CMK (cell line): ENCODE measurements at regions not wholly inside any gene's neighbourhood (a gene's known extent, or its start where the extent isn't known, plus 50 kb on each side); places are given as distances from the start of the nearest gene placed in this dataset.

ENCODE experiments used
- DNase-seq: peaks from one replicate; pipeline ENCODE4 v3.0.0-alpha.2; 2010; ENCODE audit warnings: low read depth

DNA sequence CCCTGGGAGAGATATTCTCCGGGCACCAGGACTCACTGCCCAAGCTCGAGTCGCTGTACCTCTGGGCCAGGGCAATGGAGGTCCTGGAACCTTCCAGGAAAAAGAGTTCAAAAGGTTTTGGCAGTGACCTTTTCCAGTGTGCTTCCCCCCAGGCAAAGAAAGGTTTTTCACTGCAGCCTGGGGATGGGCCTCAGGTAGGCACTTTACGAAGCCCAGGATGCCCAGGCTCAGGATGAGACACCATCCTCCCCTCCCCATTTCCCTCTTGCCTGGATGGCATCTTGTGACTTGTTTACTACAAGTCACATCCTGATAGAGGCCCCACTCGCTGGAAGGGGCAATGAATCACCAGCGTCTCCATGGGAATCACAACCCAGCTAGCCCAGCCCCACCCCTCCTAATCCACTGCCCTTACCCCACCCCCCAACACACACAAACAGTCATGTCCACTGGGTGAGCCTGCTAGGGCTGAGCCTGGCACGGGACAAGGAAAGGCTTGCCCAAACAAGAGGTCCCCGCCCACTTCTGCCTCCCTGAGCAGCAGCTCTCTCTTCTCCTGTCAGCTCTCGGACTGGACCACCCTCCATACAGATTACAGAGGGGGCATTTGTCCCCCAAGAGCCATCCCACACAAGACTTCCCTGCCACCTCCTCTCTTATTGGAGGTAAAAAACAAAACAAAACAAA, 93.8 kb upstream of the SMNDC1 start:
- DNase-seq = no peak

DNA sequence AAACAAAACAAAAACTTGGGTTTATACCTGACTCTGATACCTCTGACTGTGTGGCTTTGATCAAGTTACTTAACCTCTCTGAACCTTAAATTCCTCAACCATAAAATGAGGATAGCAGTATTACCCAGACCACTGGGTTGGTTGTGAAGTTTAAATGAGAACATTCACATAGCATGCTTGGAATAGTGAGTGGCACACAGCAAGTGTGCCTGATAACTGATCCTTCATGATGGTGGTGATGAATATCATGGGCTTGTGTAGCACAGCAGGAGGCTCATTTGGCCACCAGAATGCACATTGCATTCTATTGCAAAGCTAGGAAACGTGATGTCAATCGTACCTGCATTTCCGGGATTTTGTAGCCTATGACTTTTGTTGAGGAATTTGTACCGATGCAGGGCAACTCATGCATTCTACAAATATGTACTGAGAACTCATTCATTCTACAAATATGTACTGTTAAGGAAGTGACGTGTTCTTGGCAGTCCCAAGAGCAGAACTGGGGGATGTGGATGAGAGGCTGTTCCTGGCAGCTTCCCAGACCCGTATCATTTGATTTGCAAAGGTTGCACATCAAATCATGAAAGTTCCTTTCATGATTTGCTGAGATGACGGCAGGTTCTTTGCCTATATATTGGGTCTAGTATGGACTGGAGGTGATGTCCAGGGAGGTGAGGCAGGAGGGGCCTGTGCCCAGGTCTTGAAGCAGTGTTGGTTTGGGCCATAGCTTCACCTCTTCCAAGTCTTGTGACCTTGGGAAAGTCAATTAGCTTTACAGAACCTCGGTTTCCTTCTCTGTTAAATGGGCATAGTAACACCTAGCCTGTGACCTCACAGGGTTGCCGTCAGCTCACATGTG, 94.6 kb upstream of the SMNDC1 start:
- no peak for DNase-seq

- no peak for DNase-seq
Measured at GRCh38 chr10:110399965-110400933, 95.5 kb upstream of the SMNDC1 start.

- no peak for DNase-seq
Measured at GRCh38 chr10:110401401-110402076, 96.2 kb upstream of the DUSP5 start.

GRCh38 chr10:110402077-110402416, 95.7 kb upstream of the DUSP5 start:
- no peak for DNase-seq

GRCh38 chr10:110403593-110403992, 94.1 kb upstream of the DUSP5 start:
- no peak for DNase-seq

DNA sequence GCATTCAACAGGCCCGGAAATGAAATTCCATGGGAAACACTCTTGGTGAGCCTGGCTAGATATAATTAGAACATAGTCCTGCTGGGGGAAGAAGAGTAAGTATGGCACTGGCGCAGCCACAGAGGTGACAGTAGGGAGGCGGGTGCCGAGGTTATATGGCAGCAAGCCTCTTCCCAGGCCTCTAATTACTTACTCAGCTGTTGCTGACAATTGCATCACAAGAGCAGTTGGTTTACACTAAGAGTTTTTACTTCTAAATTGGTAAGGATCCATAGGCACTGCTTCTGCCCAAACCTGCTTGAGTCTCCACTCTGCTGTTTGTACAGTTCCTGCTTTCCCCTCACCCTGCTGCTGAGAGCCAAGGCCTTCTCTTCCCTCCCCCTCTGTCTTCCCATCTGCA, 93.3 kb upstream of the DUSP5 start:
- DNase-seq = no peak

GRCh38 chr10:110404825-110405224, 92.9 kb upstream of the DUSP5 start:
- DNase-seq = no peak

- DNase-seq = no peak
Measured at GRCh38 chr10:110405380-110405779, 92.3 kb upstream of the DUSP5 start.

GRCh38 chr10:110407301-110408170, 90.2 kb upstream of the DUSP5 start:
- DNase-seq = no peak

GRCh38 chr10:110408203-110408871, 89.4 kb upstream of the DUSP5 start:
- DNase-seq = no peak

DNA sequence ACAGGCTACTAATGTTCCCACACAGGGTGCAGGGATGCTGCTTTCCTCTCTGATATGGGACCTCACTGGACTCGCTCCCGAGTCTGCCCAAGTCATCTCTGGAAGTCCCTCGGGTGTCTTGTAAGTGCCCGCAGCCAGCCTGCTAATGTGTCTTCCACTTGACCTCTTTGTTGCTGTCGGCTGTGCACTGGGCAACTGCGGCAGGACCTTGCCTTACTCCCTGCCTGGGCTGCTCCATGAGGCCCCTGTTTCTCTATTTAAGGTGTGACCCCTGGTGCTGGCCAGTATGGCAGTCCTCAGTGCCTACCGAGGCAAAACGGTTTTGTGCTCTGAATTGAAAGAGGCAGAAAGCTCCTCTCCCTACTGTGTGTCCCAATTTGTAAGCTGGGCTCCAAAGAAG, 88.8 kb upstream of the DUSP5 start:
- DNase-seq = no peak

- DNase-seq = no peak
Measured at GRCh38 chr10:110409488-110409887, 88.2 kb upstream of the DUSP5 start.

- DNase-seq = no peak
Measured at GRCh38 chr10:110409926-110410325, 87.8 kb upstream of the DUSP5 start.

DNA sequence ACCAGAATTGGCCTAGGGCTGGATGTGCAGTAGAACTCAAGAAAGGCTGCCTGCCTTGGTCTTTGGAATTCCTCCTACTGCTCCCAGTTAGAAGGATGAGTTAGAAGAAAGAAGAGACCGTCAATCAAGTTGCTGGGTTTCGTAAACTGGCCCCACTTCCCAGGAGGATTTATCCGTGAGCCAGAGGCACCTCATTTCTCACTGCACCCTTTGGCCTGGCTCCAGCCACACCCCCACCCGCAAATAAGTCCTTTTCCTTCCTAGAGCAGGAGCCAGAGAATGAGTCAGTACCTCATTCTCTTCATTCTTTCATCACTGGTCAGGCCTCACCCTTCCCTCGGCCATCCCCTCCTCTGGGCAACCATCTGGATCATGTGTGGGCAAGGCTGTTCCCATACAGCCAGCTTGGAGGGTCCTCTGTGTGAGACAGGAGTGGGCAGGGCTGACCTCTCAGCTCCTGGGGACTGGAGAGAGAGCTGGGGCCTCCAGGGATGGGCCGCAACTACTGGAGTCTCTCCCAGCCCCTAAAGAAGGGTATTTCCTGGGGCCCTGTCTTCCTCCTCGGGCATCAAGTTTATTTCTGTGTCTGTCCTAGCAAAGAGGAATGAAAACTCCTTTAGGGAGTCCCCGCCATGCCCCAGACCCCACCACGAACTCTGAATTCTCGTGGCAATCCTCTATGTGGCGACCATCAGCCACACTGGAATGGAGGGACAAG, 87.2 kb upstream of the DUSP5 start:
- no peak for DNase-seq

DNA sequence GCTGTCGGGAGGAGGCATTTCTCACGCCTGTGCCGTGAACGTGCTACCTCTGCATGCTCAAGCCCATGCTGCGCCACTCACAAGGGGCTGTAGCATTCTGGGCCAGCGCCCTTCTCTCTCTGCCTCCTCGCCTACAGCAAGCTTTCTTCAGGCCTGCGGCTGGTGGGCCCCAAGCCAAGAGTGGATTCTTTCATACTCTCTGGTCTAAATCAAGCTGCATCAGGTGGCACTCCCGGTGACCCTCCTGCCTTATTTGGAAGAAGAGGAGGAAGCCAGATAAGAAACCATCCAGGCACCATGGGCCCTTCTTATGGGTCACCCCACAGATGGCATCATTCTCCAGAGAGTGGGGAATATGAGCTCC, 86.7 kb upstream of the DUSP5 start:
- DNase-seq = no peak

DNA sequence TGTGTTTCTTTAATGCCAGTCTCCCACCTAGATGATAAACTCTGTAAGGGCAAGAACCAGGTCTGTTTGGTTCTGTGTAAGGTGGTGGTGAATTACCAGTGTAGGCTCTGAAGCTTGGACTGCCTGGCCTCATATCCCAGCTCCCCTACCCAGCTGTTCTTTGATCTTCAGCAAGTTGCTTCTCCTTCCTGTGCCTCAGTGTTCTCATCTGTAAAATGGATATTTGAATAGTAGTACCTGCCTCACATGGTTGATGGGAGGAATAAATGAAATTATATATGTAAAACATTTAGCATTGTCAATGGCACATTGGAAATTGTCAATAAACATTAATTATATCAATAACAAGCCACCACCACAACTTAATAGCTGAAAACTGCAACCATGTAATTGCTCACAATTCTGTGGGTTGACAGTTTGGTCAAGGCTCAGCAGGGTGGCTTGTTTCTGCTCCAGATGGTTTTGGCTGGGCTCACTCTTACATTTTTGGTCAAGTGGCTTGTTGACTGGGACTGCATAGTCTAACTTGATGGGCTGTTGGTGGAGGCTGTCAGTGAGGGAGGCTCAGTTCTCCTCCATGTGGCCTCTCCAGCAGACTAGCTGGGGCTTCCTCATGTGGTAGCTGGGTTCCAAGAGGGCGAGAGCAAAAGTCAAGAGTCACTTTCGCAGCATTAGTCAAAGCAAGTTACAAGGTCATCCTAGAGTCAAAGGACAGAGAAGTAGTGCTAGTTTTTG, 84.5 kb upstream of the DUSP5 start:
- DNase-seq = no peak

- DNase-seq = no peak
Measured at GRCh38 chr10:110413903-110414547, 83.7 kb upstream of the DUSP5 start.
